ENCODE measurements at regions not wholly inside any gene's neighbourhood (a gene's known extent, or its start where the extent isn't known, plus 50 kb on each side); places are given as distances from the start of the nearest gene placed in this dataset.

DNA sequence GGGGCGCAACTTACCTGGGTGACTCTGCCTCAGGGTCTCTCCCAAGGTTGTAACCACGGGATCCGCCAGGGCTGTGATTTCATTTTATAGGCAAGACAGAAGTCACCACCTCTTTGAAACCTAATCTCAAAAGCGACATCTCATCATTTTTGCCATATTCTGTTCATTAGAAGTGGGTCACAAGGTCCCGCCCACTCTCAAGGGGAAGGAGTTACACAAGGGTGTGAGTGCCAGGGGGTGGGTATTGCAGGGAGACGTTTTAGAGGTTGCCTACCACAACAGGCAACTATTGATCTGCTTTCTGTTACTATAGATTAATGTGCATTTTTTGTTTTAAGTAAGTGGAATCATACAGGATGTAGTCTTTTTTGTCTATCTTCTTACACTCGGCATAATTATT is 56.6 kb upstream of the ADPGK start:
- TF ChIP-seq POLR2A (IDR thresholded peaks at IDR 0.05; ENCODE audit: low read length) (no peak), GATA1 (IDR thresholded peaks at IDR 0.05; ENCODE audit: low read depth, low read length) (no peak)

All from erythroblast (primary cell).